ENCODE measurements at regions not wholly inside any gene's neighbourhood (a gene's known extent, or its start where the extent isn't known, plus 50 kb on each side); places are given as distances from the start of the nearest gene placed in this dataset.

GRCh38 chr7:41457832-41458437 lies 245.0 kb downstream of the INHBA start:
- Mint-ChIP-seq H3K36me3 (no peaks in the 10 kb centered on the region), H3K4me1 (no peaks in the 10 kb centered on the region), H3K27ac (no peak overlapping the region), H3K27me3 (ENCODE audit: low read depth in 2 of 2) (no peaks in the 10 kb centered on the region), H3K9me3 (peaks cover 7 to 8% of the 10 kb centered on the region in 2 donors), H3K4me3 (no peak overlapping the region)
- H3K4me3 ChIP-seq (ENCODE audit: low read length), result no peak overlapping the region
- H3K9me3 ChIP-seq (ENCODE audit: control insufficient read depth, insufficient read depth, low read length), result peaks cover 5% of the 10 kb centered on the region
- no peak for DNase-seq
- ATAC-seq, result no peak
- intact Hi-C loops (cut with micrococcal nuclease), result no loop called here
- no peak for TF ChIP-seq CTCF (IDR thresholded peaks at IDR 0.05)
- peaks cover 4% of the 10 kb centered on the region for H3K4me1 ChIP-seq (ENCODE audit: control insufficient read depth, insufficient read depth, low read length)
- no peaks in the 10 kb centered on the region for H3K27me3 ChIP-seq (ENCODE audit: control insufficient read depth, insufficient read depth, low read length)
- H3K27ac ChIP-seq (ENCODE audit: low read length), result no peak overlapping the region
- no peaks in the 10 kb centered on the region for H3K36me3 ChIP-seq (ENCODE audit: control insufficient read depth, insufficient read depth, low read length)

DNA sequence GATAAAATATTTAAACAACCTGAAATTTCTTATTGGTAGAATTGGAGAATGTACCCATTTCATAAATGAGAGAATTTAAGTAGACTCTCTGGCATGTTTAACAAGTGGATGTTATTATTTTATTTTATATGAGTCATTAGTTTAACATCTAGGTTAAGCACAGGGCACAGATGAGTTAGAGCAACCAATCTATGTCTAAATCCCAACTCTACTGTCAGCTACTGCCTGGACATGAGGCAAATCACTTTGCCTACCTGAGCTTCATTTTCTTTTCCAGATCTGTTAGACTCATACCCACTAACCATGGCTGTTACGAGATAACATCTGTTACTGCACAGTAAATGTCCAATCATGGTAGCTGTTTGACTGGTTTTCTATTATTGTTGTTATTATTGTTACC lies 251.1 kb downstream of the INHBA start:
- intact Hi-C loops (cut with micrococcal nuclease), result no loop called here
- Histone ChIP-seq H3K27ac (ENCODE audit: low read length) (no peak overlapping the region), H3K36me3 (ENCODE audit: control insufficient read depth, insufficient read depth, low read length) (no peaks in the 10 kb centered on the region), H3K27me3 (ENCODE audit: control insufficient read depth, insufficient read depth, low read length) (no peaks in the 10 kb centered on the region), H3K4me3 (ENCODE audit: low read length) (no peak overlapping the region), H3K9me3 (ENCODE audit: control insufficient read depth, insufficient read depth, low read length) (peaks cover 5% of the 10 kb centered on the region), H3K4me1 (ENCODE audit: control insufficient read depth, insufficient read depth, low read length) (no peaks in the 10 kb centered on the region)
- Mint-ChIP-seq H3K27me3 (ENCODE audit: low read depth in 2 of 2) (no peaks in the 10 kb centered on the region), H3K4me3 (no peak overlapping the region), H3K4me1 (no peaks in the 10 kb centered on the region), H3K27ac (no peak overlapping the region), H3K9me3 (peaks cover 8% of the 10 kb centered on the region in 2 donors), H3K36me3 (no peaks in the 10 kb centered on the region)
- WGBS (ENCODE audit: insufficient coverage), result no CpG with 5 or more reads among the region's 1 CpG
- no peak for TF ChIP-seq CTCF (IDR thresholded peaks at IDR 0.05)
- DNase-seq (no peak), ATAC-seq (no peak)

GRCh38 chr7:41449694-41450093 lies 253.2 kb downstream of the INHBA start:
- Histone ChIP-seq H3K27me3 (ENCODE audit: control insufficient read depth, insufficient read depth, low read length) (no peaks in the 10 kb centered on the region), H3K4me1 (ENCODE audit: control insufficient read depth, insufficient read depth, low read length) (no peaks in the 10 kb centered on the region), H3K27ac (ENCODE audit: low read length) (no peak overlapping the region), H3K4me3 (ENCODE audit: low read length) (no peak overlapping the region), H3K36me3 (ENCODE audit: control insufficient read depth, insufficient read depth, low read length) (no peaks in the 10 kb centered on the region), H3K9me3 (ENCODE audit: control insufficient read depth, insufficient read depth, low read length) (peaks cover 5% of the 10 kb centered on the region)
- peaks cover 3 to 5% of the 10 kb centered on the region in 2 donors for H3K9me3 Mint-ChIP-seq
- no peaks in the 10 kb centered on the region for H3K4me1 Mint-ChIP-seq
- ATAC-seq (no peak), DNase-seq (no peak)
- H3K27me3 Mint-ChIP-seq (ENCODE audit: low read depth in 2 of 2), result no peaks in the 10 kb centered on the region
- intact Hi-C loops (cut with micrococcal nuclease), result no loop called here
- 87% methylated on average over 5 of the region's 5 CpGs for WGBS (ENCODE audit: insufficient coverage)
- H3K36me3 Mint-ChIP-seq, result no peaks in the 10 kb centered on the region
- no peak overlapping the region for H3K4me3 Mint-ChIP-seq
- no peak for TF ChIP-seq CTCF (IDR thresholded peaks at IDR 0.05)
- no peak overlapping the region for H3K27ac Mint-ChIP-seq

- H3K4me1 ChIP-seq (ENCODE audit: control insufficient read depth, insufficient read depth, low read length), result no peaks in the 10 kb centered on the region
- H3K27ac ChIP-seq (ENCODE audit: low read length), result no peak overlapping the region
- H3K9me3 ChIP-seq (ENCODE audit: control insufficient read depth, insufficient read depth, low read length), result peaks cover 5% of the 10 kb centered on the region
- H3K27me3 ChIP-seq (ENCODE audit: control insufficient read depth, insufficient read depth, low read length), result no peaks in the 10 kb centered on the region
- Mint-ChIP-seq H3K27me3 (ENCODE audit: low read depth in 2 of 2) (no peaks in the 10 kb centered on the region), H3K36me3 (no peaks in the 10 kb centered on the region), H3K27ac (no peak overlapping the region), H3K4me3 (no peak overlapping the region), H3K9me3 (peaks cover 3 to 5% of the 10 kb centered on the region in 2 donors), H3K4me1 (no peaks in the 10 kb centered on the region)
- DNase-seq (no peak), ATAC-seq (no peak)
- H3K4me3 ChIP-seq (ENCODE audit: low read length), result no peak overlapping the region
- no peaks in the 10 kb centered on the region for H3K36me3 ChIP-seq (ENCODE audit: control insufficient read depth, insufficient read depth, low read length)
- TF ChIP-seq CTCF (IDR thresholded peaks at IDR 0.05), result no peak
- WGBS (ENCODE audit: insufficient coverage), result 94% methylated on average over 2 of the region's 3 CpGs
- intact Hi-C loops (cut with micrococcal nuclease), result no loop called here
Measured at GRCh38 chr7:41449286-41449685, 253.6 kb downstream of the INHBA start.

Data from natural killer cell (primary cell).